Mesothelial cell of epicardium (in vitro differentiated cells): ENCODE measurements at regions not wholly inside any gene's neighbourhood (a gene's known extent, or its start where the extent isn't known, plus 50 kb on each side); places are given as distances from the start of the nearest gene placed in this dataset.
"Not testable (repeated sequence)": the region's sequence is repeated elsewhere in the genome, so short reads cannot be mapped to it uniquely, and the experiment has no call there.

ENCODE experiments used
- DNase-seq, 2 experiments: peaks; one replicate each; pipeline ENCODE4 v3.0.0; 2021; ENCODE audit warnings: low spot score in 2 of 2; ENCODE audit not compliant: unreplicated experiment in 2 of 2
- H3K27ac Mint-ChIP-seq: 2 replicates; pipeline ENCODE4 v1.8.0; 2021; ENCODE audit warnings: mixed read lengths
- H3K27me3 Mint-ChIP-seq: 2 replicates; pipeline ENCODE4 v1.8.0; 2021; ENCODE audit warnings: low read depth, mixed read lengths
- H3K36me3 Mint-ChIP-seq: 2 replicates; pipeline ENCODE4 v1.8.0; 2021; ENCODE audit warnings: mixed read lengths
- H3K4me1 Mint-ChIP-seq: 2 replicates; pipeline ENCODE4 v1.8.0; 2021; ENCODE audit warnings: mixed read lengths
- H3K4me3 Mint-ChIP-seq: 2 replicates; pipeline ENCODE4 v1.8.0; 2021; ENCODE audit warnings: mild to moderate bottlenecking, moderate library complexity, mixed read lengths
- H3K9me3 Mint-ChIP-seq: 2 replicates; pipeline ENCODE4 v1.8.0; 2021; ENCODE audit warnings: mixed read lengths
- CTCF ChIP-seq: fragments of 200-600 bp; sonication (generic); IDR thresholded peaks from one replicate; pipeline ENCODE4 v1.5.0; 2021; ENCODE audit warnings: antibody characterized with exemption; ENCODE audit not compliant: unreplicated experiment

- no peak for DNase-seq
- no peaks in the 10 kb centered on the region for H3K27me3 Mint-ChIP-seq
- H3K9me3 Mint-ChIP-seq, result peaks cover 34% of the 10 kb centered on the region
- H3K27ac Mint-ChIP-seq, result no peak overlapping the region
- no peak overlapping the region for H3K4me3 Mint-ChIP-seq
- H3K4me1 Mint-ChIP-seq, result no peaks in the 10 kb centered on the region
- peaks cover 27% of the 10 kb centered on the region for H3K36me3 Mint-ChIP-seq
- TF ChIP-seq CTCF, result no peak
Observed at GRCh38 chr7:32694182-32694581, 197.4 kb downstream of the KBTBD2 start.

- DNase-seq, H3K4me1 Mint-ChIP-seq, H3K4me3 Mint-ChIP-seq, H3K27me3 Mint-ChIP-seq, H3K27ac Mint-ChIP-seq: not testable (repeated sequence)
- Mint-ChIP-seq H3K36me3 (peaks cover 31% of the 10 kb centered on the region), H3K9me3 (peaks cover 36% of the 10 kb centered on the region)
Observed at GRCh38 chr7:32691965-32692815, 196.9 kb downstream of the AVL9 start.

GRCh38 chr7:32688092-32688491 is 192.8 kb downstream of the AVL9 start:
- DNase-seq, H3K9me3 Mint-ChIP-seq, H3K36me3 Mint-ChIP-seq, H3K4me1 Mint-ChIP-seq, H3K4me3 Mint-ChIP-seq, H3K27ac Mint-ChIP-seq, H3K27me3 Mint-ChIP-seq: not testable (repeated sequence)

GRCh38 chr7:32681174-32681518 is 185.9 kb downstream of the AVL9 start:
- peaks cover 14% of the 10 kb centered on the region for H3K4me1 Mint-ChIP-seq
- peaks cover 10% of the 10 kb centered on the region for H3K36me3 Mint-ChIP-seq
- no peak for TF ChIP-seq CTCF
- H3K4me3 Mint-ChIP-seq, result no peak overlapping the region
- peaks cover 13% of the 10 kb centered on the region for H3K9me3 Mint-ChIP-seq
- no peak for DNase-seq
- no peaks in the 10 kb centered on the region for H3K27me3 Mint-ChIP-seq
- peak overlapping the region; percentile 66 for H3K27ac Mint-ChIP-seq

- H3K4me1 Mint-ChIP-seq, result peaks cover 14% of the 10 kb centered on the region
- H3K27me3 Mint-ChIP-seq, result no peaks in the 10 kb centered on the region
- no peak overlapping the region for H3K4me3 Mint-ChIP-seq
- H3K9me3 Mint-ChIP-seq, result peaks cover 13% of the 10 kb centered on the region
- peak overlapping the region; percentile 77 for H3K27ac Mint-ChIP-seq
- TF ChIP-seq CTCF, result no peak
- no peak for DNase-seq
- peaks cover 13% of the 10 kb centered on the region for H3K36me3 Mint-ChIP-seq
Observed at GRCh38 chr7:32680259-32681173, 185.2 kb downstream of the AVL9 start.

GRCh38 chr7:32679192-32679591 is 183.9 kb downstream of the AVL9 start:
- H3K27ac Mint-ChIP-seq, result no peak overlapping the region
- H3K4me1 Mint-ChIP-seq, result peaks cover 14% of the 10 kb centered on the region
- peaks cover 13% of the 10 kb centered on the region for H3K36me3 Mint-ChIP-seq
- H3K4me3 Mint-ChIP-seq, result no peak overlapping the region
- no peaks in the 10 kb centered on the region for H3K27me3 Mint-ChIP-seq
- DNase-seq, result no peak
- TF ChIP-seq CTCF, result no peak
- H3K9me3 Mint-ChIP-seq, result peaks cover 13% of the 10 kb centered on the region
